ENCODE measurements at regions not wholly inside any gene's neighbourhood (a gene's known extent, or its start where the extent isn't known, plus 50 kb on each side); places are given as distances from the start of the nearest gene placed in this dataset.

DNA sequence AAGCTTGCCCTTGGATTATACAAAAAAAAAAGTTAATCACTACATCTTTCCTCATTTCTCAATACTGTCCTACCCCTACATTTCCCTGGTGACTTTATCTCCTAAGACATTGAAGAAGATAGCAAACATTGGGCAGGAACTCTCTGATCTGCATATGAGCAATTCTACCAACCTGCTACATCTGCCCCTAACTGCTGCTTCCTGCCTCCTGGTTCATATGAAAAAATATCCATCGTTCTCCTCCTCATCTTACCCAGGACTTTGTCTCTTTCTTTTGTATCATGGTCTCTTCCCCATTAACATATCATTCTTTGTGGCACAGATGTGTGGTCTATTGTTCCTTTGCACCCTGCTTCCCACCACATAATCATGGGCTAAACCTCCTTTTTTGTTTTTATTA is 139.7 kb upstream of the PCGF5 start:
- Mint-ChIP-seq H3K9me3 (ENCODE audit: unreplicated experiment) (no peaks in the 10 kb centered on the region), H3K27me3 (ENCODE audit: unreplicated experiment) (no peaks in the 10 kb centered on the region), H3K36me3 (ENCODE audit: unreplicated experiment) (no peaks in the 10 kb centered on the region), H3K4me1 (ENCODE audit: low read depth, unreplicated experiment) (no peaks in the 10 kb centered on the region), H3K27ac (ENCODE audit: unreplicated experiment) (no peak overlapping the region), H3K4me3 (ENCODE audit: unreplicated experiment) (no peak overlapping the region)
- TF ChIP-seq, protein P1, sequence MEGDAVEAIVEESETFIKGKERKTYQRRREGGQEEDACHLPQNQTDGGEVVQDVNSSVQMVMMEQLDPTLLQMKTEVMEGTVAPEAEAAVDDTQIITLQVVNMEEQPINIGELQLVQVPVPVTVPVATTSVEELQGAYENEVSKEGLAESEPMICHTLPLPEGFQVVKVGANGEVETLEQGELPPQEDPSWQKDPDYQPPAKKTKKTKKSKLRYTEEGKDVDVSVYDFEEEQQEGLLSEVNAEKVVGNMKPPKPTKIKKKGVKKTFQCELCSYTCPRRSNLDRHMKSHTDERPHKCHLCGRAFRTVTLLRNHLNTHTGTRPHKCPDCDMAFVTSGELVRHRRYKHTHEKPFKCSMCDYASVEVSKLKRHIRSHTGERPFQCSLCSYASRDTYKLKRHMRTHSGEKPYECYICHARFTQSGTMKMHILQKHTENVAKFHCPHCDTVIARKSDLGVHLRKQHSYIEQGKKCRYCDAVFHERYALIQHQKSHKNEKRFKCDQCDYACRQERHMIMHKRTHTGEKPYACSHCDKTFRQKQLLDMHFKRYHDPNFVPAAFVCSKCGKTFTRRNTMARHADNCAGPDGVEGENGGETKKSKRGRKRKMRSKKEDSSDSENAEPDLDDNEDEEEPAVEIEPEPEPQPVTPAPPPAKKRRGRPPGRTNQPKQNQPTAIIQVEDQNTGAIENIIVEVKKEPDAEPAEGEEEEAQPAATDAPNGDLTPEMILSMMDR (IDR thresholded peaks at IDR 0.05; ENCODE audit: partially characterized antibody, unreplicated experiment), result no peak
- no peak for DNase-seq

DNA sequence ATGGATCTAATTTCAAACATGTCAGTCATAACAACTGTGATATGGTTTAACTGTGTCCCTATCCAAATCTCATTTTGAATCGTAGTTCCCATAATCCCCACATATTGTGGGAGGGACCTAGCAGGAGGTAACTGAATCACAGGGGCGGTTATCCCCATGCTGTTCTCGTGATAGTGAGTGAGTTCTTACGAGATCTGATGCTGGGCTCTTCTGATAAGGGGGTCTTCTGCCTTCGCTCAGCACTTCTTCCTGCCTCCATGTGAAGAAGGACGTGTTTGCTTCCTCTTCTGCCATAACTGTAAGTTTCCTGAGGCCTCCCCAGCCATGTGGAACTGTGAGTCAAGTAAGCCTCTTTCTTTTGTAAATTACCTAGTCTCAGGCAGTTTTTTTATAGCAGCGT is 138.0 kb upstream of the PCGF5 start:
- H3K9me3 Mint-ChIP-seq (ENCODE audit: unreplicated experiment), result no peaks in the 10 kb centered on the region
- no peak overlapping the region for H3K4me3 Mint-ChIP-seq (ENCODE audit: unreplicated experiment)
- H3K27ac Mint-ChIP-seq (ENCODE audit: unreplicated experiment), result no peak overlapping the region
- no peaks in the 10 kb centered on the region for H3K4me1 Mint-ChIP-seq (ENCODE audit: low read depth, unreplicated experiment)
- no peaks in the 10 kb centered on the region for H3K36me3 Mint-ChIP-seq (ENCODE audit: unreplicated experiment)
- no peaks in the 10 kb centered on the region for H3K27me3 Mint-ChIP-seq (ENCODE audit: unreplicated experiment)
- TF ChIP-seq, protein P1 (IDR thresholded peaks at IDR 0.05; ENCODE audit: partially characterized antibody, unreplicated experiment), result no peak
- no peak for DNase-seq

DNA sequence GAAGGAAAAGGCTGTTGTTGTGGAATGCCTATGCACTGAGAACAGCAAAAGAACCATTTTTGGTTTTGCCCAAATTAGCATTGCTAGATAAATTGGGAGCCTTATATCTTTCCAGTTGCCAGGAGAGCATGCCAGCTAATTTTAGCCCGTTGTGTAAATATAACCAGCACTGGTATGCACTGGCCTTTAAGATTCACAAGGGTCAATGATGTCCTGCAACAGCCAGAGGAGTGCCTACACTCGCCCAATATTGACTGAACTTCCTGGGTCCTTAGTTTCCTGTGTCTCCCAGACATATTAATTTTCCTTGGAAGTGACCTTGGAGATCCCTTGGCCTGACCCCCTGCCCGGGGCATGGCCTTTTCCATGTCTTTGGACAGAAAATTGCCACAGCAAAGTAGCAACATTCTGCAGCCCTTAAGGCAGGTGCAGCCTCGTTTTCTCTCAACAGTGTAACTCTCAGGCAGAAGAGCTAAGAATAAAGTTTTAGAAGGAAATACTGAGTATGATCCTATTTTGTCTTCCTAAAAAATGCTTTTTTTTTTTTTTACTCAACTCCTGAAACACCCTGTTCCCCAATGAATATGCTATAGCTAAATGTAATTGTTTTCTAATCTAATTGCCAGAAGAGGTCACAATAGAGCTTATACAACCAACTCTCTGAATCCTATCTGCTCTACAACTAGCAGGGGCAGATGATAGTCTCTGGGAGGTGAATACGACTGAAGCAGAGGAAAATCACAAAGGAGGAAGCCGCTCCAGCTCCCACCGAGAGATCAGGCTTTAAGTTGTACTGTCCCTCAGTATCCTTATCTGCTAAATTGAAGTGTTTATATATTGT is 131.9 kb upstream of the PCGF5 start:
- Mint-ChIP-seq H3K27me3 (ENCODE audit: unreplicated experiment) (peaks cover 2% of the 10 kb centered on the region), H3K27ac (ENCODE audit: unreplicated experiment) (no peak overlapping the region), H3K9me3 (ENCODE audit: unreplicated experiment) (no peaks in the 10 kb centered on the region), H3K4me1 (ENCODE audit: low read depth, unreplicated experiment) (no peaks in the 10 kb centered on the region), H3K4me3 (ENCODE audit: unreplicated experiment) (no peak overlapping the region), H3K36me3 (ENCODE audit: unreplicated experiment) (no peaks in the 10 kb centered on the region)
- DNase-seq, result no peak
- TF ChIP-seq, protein P1 (IDR thresholded peaks at IDR 0.05; ENCODE audit: partially characterized antibody, unreplicated experiment), result no peak

DNA sequence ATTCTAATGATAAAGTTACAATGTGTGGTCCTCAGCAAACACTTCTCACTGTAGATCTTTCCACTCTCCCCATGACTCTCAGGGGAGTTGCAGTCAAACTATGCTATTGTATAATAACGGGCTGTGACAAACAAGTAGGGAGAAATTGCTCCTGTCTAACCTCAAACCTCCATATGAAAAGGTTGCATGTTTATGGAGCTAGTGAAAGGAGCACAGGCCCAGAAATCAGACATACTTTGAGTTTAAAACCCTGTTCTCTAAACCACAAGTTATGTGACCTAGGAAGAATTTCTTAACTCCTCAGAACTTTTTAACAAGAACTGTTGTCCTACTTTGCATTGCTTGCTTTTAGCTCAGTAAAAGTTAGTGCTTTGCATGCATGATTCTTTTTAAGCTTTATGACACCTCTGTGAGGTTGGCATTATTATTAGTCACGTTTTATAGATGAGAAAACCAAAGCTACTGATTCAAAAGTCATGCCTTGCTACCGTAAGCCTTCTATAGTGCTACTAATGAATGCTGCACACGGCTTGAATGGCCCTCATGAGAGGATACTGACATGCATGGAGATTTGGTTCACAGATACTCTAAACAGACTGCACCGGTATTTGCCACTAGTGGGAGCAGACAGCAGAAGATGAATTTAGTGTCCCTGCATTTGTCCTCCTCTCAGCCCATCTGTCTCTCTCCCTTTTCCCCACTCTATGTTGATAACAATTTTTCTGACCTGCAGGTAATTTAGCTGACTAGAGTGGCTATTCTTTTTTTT is 129.5 kb upstream of the PCGF5 start:
- no peak for DNase-seq
- H3K9me3 Mint-ChIP-seq (ENCODE audit: unreplicated experiment), result peaks cover 7% of the 10 kb centered on the region
- no peaks in the 10 kb centered on the region for H3K4me1 Mint-ChIP-seq (ENCODE audit: low read depth, unreplicated experiment)
- no peak overlapping the region for H3K27ac Mint-ChIP-seq (ENCODE audit: unreplicated experiment)
- H3K4me3 Mint-ChIP-seq (ENCODE audit: unreplicated experiment), result no peak overlapping the region
- TF ChIP-seq, protein P1 (IDR thresholded peaks at IDR 0.05; ENCODE audit: partially characterized antibody, unreplicated experiment), result no peak
- peaks cover 7% of the 10 kb centered on the region for H3K36me3 Mint-ChIP-seq (ENCODE audit: unreplicated experiment)
- H3K27me3 Mint-ChIP-seq (ENCODE audit: unreplicated experiment), result peaks cover 2% of the 10 kb centered on the region

DNA sequence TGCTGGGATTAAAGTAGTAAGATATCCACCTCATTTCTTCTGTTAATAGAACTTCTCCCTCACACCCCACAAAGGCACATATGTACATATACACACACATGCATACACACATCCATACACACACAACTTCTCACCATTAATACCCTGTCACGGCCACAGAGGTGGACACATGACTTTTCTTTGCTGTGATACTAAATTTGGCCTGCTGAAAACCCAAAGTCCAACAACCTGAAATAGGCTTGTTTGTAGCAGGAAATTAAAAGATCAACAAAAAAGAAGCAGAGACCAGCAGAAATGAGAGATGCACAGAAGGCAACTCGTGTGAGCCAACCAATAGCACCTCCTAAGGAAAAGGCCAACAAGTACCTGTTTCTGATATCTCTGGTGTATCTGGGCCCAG is 128.7 kb upstream of the PCGF5 start:
- TF ChIP-seq, protein P1 (IDR thresholded peaks at IDR 0.05; ENCODE audit: partially characterized antibody, unreplicated experiment), result no peak
- Mint-ChIP-seq H3K4me3 (ENCODE audit: unreplicated experiment) (no peak overlapping the region), H3K27ac (ENCODE audit: unreplicated experiment) (no peak overlapping the region), H3K4me1 (ENCODE audit: low read depth, unreplicated experiment) (no peaks in the 10 kb centered on the region), H3K36me3 (ENCODE audit: unreplicated experiment) (peaks cover 7% of the 10 kb centered on the region), H3K9me3 (ENCODE audit: unreplicated experiment) (peaks cover 9% of the 10 kb centered on the region), H3K27me3 (ENCODE audit: unreplicated experiment) (peaks cover 2% of the 10 kb centered on the region)
- DNase-seq, result no peak

All from glutamatergic neuron (in vitro differentiated cells).